Tibial nerve (tissue), 4 donors: ENCODE measurements at regions not wholly inside any gene's neighbourhood (a gene's known extent, or its start where the extent isn't known, plus 50 kb on each side); places are given as distances from the start of the nearest gene placed in this dataset.

ENCODE experiments used
- CTCF ChIP-seq, 5 experiments: fragments of 200-600 bp in 3 of 5; fragments of 450-650 bp in 2 of 5; sonication (generic) in 3 of 5; IDR thresholded peaks; one replicate each; pipeline ENCODE4 v1.5.1; 2016 to 2019; ENCODE audit warnings: antibody characterized with exemption in 5 of 5, mild to moderate bottlenecking in 3 of 5, moderate library complexity in 2 of 5
- EP300 ChIP-seq, 2 donors: sonication (generic); formaldehyde crosslinking; IDR thresholded peaks; one replicate each; pipeline ENCODE4 v1.6.1; 2017; ENCODE audit warnings: antibody characterized with exemption in 2 of 2, mild to moderate bottlenecking in 1 of 2
- POLR2A ChIP-seq, 2 donors: fragments of 450-650 bp; IDR thresholded peaks; one replicate each; pipeline ENCODE4 v1.6.1; 2017; ENCODE audit warnings: antibody characterized with exemption in 2 of 2, mild to moderate bottlenecking in 2 of 2, moderate library complexity in 2 of 2

- TF ChIP-seq CTCF (IDR thresholded peaks at IDR 0.05) (no peak), POLR2A (IDR thresholded peaks at IDR 0.05) (no peak), EP300 (IDR thresholded peaks at IDR 0.05) (no peak)
These were observed 1008.8 kb downstream of the KCNMA1 start for GRCh38 chr10:76628801-76629200.
